ENCODE measurements at regions not wholly inside any gene's neighbourhood (a gene's known extent, or its start where the extent isn't known, plus 50 kb on each side); places are given as distances from the start of the nearest gene placed in this dataset.

DNA sequence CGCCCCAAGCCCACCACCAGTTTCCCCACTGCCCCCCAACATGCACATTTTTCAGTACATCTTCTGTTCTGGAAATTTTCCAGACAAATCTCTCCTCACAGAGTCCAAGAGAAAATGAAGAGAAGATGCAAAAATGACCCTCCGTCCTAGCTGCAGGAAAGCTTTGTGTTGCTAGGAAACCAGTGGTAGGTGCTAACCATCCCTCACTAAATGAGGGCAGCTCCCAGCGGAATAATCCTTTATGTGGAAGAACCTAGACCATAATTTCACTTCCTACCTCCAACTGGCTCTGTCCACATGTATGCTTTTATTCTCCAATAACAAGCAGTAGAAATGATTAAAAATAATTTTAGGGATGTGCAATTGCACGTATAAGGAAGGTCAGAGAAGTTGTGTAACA is 311.9 kb upstream of the EPHA4 start:
- DNase-seq (no peak), ATAC-seq (ENCODE audit: low read depth in 2 of 2) (no peak)
- no peak overlapping the region for H3K4me3 Mint-ChIP-seq
- H3K9me3 Mint-ChIP-seq: peaks cover 0 to 9% (median 4%) of the 10 kb centered on the region in 7 donors
- no peaks in the 10 kb centered on the region for H3K36me3 ChIP-seq (ENCODE audit: control insufficient read depth, insufficient read depth, low read length)
- H3K27ac ChIP-seq (ENCODE audit: insufficient read depth, low read length, poor library complexity, severe bottlenecking): no peak overlapping the region
- no peak overlapping the region for H3K4me3 ChIP-seq (ENCODE audit: low read depth, low read length)
- H3K36me3 Mint-ChIP-seq: no peaks in the 10 kb centered on the region
- no peaks in the 10 kb centered on the region for H3K27me3 ChIP-seq (ENCODE audit: control insufficient read depth, insufficient read depth, low read length)
- H3K27me3 Mint-ChIP-seq: no peaks in the 10 kb centered on the region
- no peaks in the 10 kb centered on the region for H3K4me1 Mint-ChIP-seq
- H3K4me1 ChIP-seq (ENCODE audit: control insufficient read depth, insufficient read depth, low read length, poor library complexity, severe bottlenecking): no peaks in the 10 kb centered on the region
- no peak overlapping the region for H3K27ac Mint-ChIP-seq
- H3K9me3 ChIP-seq (ENCODE audit: control insufficient read depth in 2 of 2, low read length in 2 of 2): no peaks in the 10 kb centered on the region

DNA sequence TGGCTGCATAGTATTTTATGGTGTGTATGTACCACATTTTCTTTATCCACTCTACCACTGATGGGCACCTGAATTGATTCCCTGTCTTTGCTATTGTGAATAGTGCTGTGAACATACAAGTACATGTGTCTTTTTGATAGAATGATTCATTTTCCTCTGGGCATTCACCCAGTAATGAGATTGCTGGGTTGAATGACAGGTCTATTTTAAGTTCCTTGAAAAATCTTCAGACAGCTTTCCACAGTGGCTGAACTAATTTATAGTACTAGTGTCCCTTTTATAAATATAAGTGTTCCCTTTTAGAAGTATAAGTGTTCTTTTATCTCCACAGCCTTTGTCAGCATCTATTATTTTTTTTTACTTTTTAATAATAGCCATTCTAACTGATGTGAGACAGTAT is 303.9 kb upstream of the EPHA4 start:
- no peaks in the 10 kb centered on the region for H3K4me1 ChIP-seq (ENCODE audit: control insufficient read depth, insufficient read depth, low read length, poor library complexity, severe bottlenecking)
- Mint-ChIP-seq H3K27ac (no peak overlapping the region), H3K4me3 (no peak overlapping the region), H3K36me3 (no peaks in the 10 kb centered on the region), H3K4me1 (no peaks in the 10 kb centered on the region), H3K9me3 (peaks cover 2 to 17% (median 6%) of the 10 kb centered on the region in 7 donors), H3K27me3 (no peaks in the 10 kb centered on the region)
- no peak for DNase-seq
- no peak for ATAC-seq (ENCODE audit: low read depth in 2 of 2)
- no peaks in the 10 kb centered on the region for H3K27me3 ChIP-seq (ENCODE audit: control insufficient read depth, insufficient read depth, low read length)
- no peaks in the 10 kb centered on the region for H3K9me3 ChIP-seq (ENCODE audit: control insufficient read depth in 2 of 2, low read length in 2 of 2)
- no peaks in the 10 kb centered on the region for H3K36me3 ChIP-seq (ENCODE audit: control insufficient read depth, insufficient read depth, low read length)
- no peak overlapping the region for H3K27ac ChIP-seq (ENCODE audit: insufficient read depth, low read length, poor library complexity, severe bottlenecking)
- H3K4me3 ChIP-seq (ENCODE audit: low read depth, low read length): no peak overlapping the region

DNA sequence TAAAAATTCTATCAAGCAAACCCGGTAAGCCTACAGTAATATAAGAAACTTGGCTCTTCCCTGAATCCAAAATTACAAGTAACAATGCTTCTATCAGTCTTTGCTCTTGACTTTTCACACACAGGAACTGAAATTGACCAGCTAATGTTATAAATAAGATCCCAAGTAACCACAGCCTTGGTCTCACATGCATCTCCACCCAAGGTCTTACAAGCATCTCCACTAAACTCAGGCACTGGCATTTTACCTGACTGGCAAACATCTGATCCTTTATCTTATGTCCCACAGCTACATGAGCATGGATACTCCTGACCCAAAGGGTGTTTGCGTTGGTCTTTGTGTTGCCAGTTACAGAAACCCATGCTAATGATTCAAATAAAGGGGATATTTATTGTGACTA is 302.3 kb upstream of the EPHA4 start:
- H3K4me1 ChIP-seq (ENCODE audit: control insufficient read depth, insufficient read depth, low read length, poor library complexity, severe bottlenecking): no peaks in the 10 kb centered on the region
- H3K27ac Mint-ChIP-seq: no peak overlapping the region
- H3K4me3 ChIP-seq (ENCODE audit: low read depth, low read length): no peak overlapping the region
- H3K9me3 ChIP-seq (ENCODE audit: control insufficient read depth in 2 of 2, low read length in 2 of 2): no peaks in the 10 kb centered on the region
- H3K27me3 ChIP-seq (ENCODE audit: control insufficient read depth, insufficient read depth, low read length): no peaks in the 10 kb centered on the region
- no peak for ATAC-seq (ENCODE audit: low read depth in 2 of 2)
- H3K4me3 Mint-ChIP-seq: no peak overlapping the region
- no peak for DNase-seq
- H3K36me3 Mint-ChIP-seq: no peaks in the 10 kb centered on the region
- no peaks in the 10 kb centered on the region for H3K36me3 ChIP-seq (ENCODE audit: control insufficient read depth, insufficient read depth, low read length)
- H3K4me1 Mint-ChIP-seq: no peaks in the 10 kb centered on the region
- H3K27me3 Mint-ChIP-seq: no peaks in the 10 kb centered on the region
- no peak overlapping the region for H3K27ac ChIP-seq (ENCODE audit: insufficient read depth, low read length, poor library complexity, severe bottlenecking)
- H3K9me3 Mint-ChIP-seq: peaks cover 2 to 17% (median 6%) of the 10 kb centered on the region in 7 donors

DNA sequence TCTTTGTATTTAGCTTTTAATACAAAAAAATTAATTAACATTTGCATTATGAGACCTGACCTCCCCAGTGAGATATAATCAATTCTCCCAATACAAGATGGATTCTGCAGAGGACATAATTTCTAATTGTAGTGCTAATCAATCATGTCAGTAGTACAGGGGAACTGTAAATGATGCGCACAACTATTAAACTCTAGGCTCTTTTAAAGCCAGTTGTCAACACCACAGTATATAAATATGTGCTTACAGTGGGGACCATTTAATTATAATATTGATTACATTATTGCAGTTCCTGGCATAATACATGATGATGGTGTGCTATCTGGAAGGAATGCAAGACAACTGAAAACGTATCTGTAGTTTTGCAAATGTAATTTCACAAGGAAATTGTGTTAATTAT is 285.6 kb upstream of the EPHA4 start:
- Histone ChIP-seq H3K27ac (ENCODE audit: insufficient read depth, low read length, poor library complexity, severe bottlenecking) (no peak overlapping the region), H3K9me3 (ENCODE audit: control insufficient read depth in 2 of 2, low read length in 2 of 2) (no peaks in the 10 kb centered on the region), H3K4me1 (ENCODE audit: control insufficient read depth, insufficient read depth, low read length, poor library complexity, severe bottlenecking) (no peaks in the 10 kb centered on the region), H3K4me3 (ENCODE audit: low read depth, low read length) (no peak overlapping the region), H3K36me3 (ENCODE audit: control insufficient read depth, insufficient read depth, low read length) (no peaks in the 10 kb centered on the region), H3K27me3 (ENCODE audit: control insufficient read depth, insufficient read depth, low read length) (no peaks in the 10 kb centered on the region)
- H3K27me3 Mint-ChIP-seq: no peaks in the 10 kb centered on the region
- H3K9me3 Mint-ChIP-seq: peaks cover 2 to 12% (median 3%) of the 10 kb centered on the region in 7 donors
- no peaks in the 10 kb centered on the region for H3K4me1 Mint-ChIP-seq
- H3K4me3 Mint-ChIP-seq: no peak overlapping the region
- no peak for DNase-seq
- ATAC-seq (ENCODE audit: low read depth in 2 of 2): no peak
- no peak overlapping the region for H3K27ac Mint-ChIP-seq
- H3K36me3 Mint-ChIP-seq: no peaks in the 10 kb centered on the region

DNA sequence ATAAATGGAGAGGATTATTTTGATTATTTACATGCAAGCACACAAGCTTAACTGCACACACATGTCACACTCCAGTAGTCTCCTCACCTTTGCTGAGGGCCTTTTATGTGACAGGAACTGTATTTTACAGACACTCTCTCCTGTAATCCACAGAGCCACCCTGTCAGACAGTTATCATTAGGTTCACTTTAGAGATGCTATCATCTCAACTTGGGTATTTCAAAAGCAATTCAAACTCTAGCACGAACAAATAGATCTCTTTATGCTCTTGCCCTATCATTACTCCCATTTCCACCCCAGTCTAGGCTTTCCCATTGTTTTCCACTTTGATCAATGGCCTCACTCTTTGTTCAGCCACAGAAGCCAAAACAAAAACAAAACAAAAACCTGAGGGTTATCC is 281.2 kb upstream of the EPHA4 start:
- Mint-ChIP-seq H3K4me1 (no peaks in the 10 kb centered on the region), H3K36me3 (no peaks in the 10 kb centered on the region), H3K27me3 (no peaks in the 10 kb centered on the region), H3K27ac (no peak overlapping the region), H3K4me3 (no peak overlapping the region), H3K9me3 (peaks cover 2 to 12% (median 5%) of the 10 kb centered on the region in 7 donors)
- no peaks in the 10 kb centered on the region for H3K36me3 ChIP-seq (ENCODE audit: control insufficient read depth, insufficient read depth, low read length)
- H3K4me3 ChIP-seq (ENCODE audit: low read depth, low read length): no peak overlapping the region
- DNase-seq (no peak), ATAC-seq (ENCODE audit: low read depth in 2 of 2) (no peak)
- H3K27ac ChIP-seq (ENCODE audit: insufficient read depth, low read length, poor library complexity, severe bottlenecking): no peak overlapping the region
- no peaks in the 10 kb centered on the region for H3K4me1 ChIP-seq (ENCODE audit: control insufficient read depth, insufficient read depth, low read length, poor library complexity, severe bottlenecking)
- no peaks in the 10 kb centered on the region for H3K27me3 ChIP-seq (ENCODE audit: control insufficient read depth, insufficient read depth, low read length)
- no peaks in the 10 kb centered on the region for H3K9me3 ChIP-seq (ENCODE audit: control insufficient read depth in 2 of 2, low read length in 2 of 2)

DNA sequence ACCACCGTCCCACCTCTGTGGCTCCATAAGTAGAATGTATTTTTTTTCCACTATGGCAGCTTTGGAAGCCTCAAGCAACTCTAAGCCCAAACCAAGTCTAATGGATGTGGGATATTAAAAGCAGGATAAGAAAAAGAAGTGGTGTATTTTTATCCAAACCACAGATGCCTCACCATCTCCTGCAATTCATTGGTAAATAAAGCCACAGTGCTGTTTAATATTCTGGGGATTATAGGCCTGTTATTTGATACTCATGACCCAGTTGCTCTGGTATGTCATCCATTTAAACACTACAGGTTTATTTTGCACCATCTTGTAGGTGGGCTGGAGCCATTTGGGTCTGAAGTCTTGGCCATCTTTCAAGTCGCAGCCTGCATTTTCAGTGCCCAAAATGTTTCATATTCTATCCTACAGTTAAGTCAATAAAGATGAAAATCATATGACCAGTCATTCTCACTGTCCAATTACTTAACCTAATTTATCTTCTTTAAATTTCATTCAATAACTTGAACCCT is 279.5 kb upstream of the EPHA4 start:
- Mint-ChIP-seq H3K27me3 (no peaks in the 10 kb centered on the region), H3K4me3 (no peak overlapping the region), H3K9me3 (peaks cover 2 to 9% (median 5%) of the 10 kb centered on the region in 7 donors), H3K36me3 (no peaks in the 10 kb centered on the region), H3K4me1 (no peaks in the 10 kb centered on the region), H3K27ac (no peak overlapping the region)
- ATAC-seq (ENCODE audit: low read depth in 2 of 2): no peak
- Histone ChIP-seq H3K36me3 (ENCODE audit: control insufficient read depth, insufficient read depth, low read length) (no peaks in the 10 kb centered on the region), H3K27me3 (ENCODE audit: control insufficient read depth, insufficient read depth, low read length) (no peaks in the 10 kb centered on the region), H3K27ac (ENCODE audit: insufficient read depth, low read length, poor library complexity, severe bottlenecking) (no peak overlapping the region), H3K4me1 (ENCODE audit: control insufficient read depth, insufficient read depth, low read length, poor library complexity, severe bottlenecking) (no peaks in the 10 kb centered on the region), H3K9me3 (ENCODE audit: control insufficient read depth in 2 of 2, low read length in 2 of 2) (no peaks in the 10 kb centered on the region), H3K4me3 (ENCODE audit: low read depth, low read length) (no peak overlapping the region)
- DNase-seq: no peak

DNA sequence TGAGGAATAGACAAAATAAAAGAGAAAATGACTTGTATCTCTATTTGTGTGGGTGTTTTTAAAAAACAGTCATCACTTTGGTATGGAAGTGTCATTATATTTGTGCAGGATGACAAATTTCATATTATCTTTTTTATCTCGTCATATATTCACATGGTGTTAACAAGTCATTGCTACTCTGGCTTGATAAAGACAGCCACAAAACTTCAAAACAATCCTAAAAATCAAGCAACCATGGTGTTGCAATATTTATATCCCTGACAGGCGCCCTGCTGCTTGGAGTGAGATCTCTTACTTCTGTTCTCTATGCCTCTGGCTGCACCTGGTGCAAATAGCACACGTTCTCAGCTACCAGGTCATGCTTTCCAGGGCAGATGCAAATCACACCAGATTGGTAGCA is 278.0 kb upstream of the EPHA4 start:
- no peaks in the 10 kb centered on the region for H3K36me3 Mint-ChIP-seq
- H3K4me3 ChIP-seq (ENCODE audit: low read depth, low read length): no peak overlapping the region
- no peaks in the 10 kb centered on the region for H3K9me3 ChIP-seq (ENCODE audit: control insufficient read depth in 2 of 2, low read length in 2 of 2)
- H3K4me3 Mint-ChIP-seq: no peak overlapping the region
- H3K36me3 ChIP-seq (ENCODE audit: control insufficient read depth, insufficient read depth, low read length): no peaks in the 10 kb centered on the region
- H3K27ac Mint-ChIP-seq: no peak overlapping the region
- H3K27ac ChIP-seq (ENCODE audit: insufficient read depth, low read length, poor library complexity, severe bottlenecking): no peak overlapping the region
- no peaks in the 10 kb centered on the region for H3K4me1 ChIP-seq (ENCODE audit: control insufficient read depth, insufficient read depth, low read length, poor library complexity, severe bottlenecking)
- ATAC-seq (ENCODE audit: low read depth in 2 of 2) (no peak), DNase-seq (no peak)
- no peaks in the 10 kb centered on the region for H3K27me3 Mint-ChIP-seq
- H3K27me3 ChIP-seq (ENCODE audit: control insufficient read depth, insufficient read depth, low read length): no peaks in the 10 kb centered on the region
- H3K9me3 Mint-ChIP-seq: peaks cover 0 to 8% (median 3%) of the 10 kb centered on the region in 7 donors
- H3K4me1 Mint-ChIP-seq: no peaks in the 10 kb centered on the region

DNA sequence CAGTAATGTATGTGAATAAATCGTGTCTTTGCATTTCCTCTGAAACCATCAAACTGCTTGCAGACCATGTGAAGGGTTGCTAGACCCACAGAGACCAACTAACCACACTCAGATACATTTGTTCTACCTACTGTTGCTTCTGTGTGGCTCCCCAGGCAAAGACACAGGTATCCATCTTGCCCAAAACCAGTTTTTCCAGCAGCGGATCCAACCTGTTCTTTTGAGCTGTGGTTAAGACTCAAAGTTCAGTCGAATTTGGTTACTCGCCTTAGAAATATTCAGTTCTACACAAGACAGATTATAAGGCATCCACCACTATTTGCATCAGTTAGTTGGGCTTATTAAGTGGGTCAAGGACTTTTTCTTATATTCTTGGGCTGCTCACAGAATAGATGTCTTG is 276.2 kb upstream of the EPHA4 start:
- H3K27ac ChIP-seq (ENCODE audit: insufficient read depth, low read length, poor library complexity, severe bottlenecking): no peak overlapping the region
- H3K4me1 ChIP-seq (ENCODE audit: control insufficient read depth, insufficient read depth, low read length, poor library complexity, severe bottlenecking): no peaks in the 10 kb centered on the region
- H3K27me3 ChIP-seq (ENCODE audit: control insufficient read depth, insufficient read depth, low read length): no peaks in the 10 kb centered on the region
- H3K9me3 ChIP-seq (ENCODE audit: control insufficient read depth in 2 of 2, low read length in 2 of 2): no peaks in the 10 kb centered on the region
- no peaks in the 10 kb centered on the region for H3K36me3 Mint-ChIP-seq
- H3K4me3 ChIP-seq (ENCODE audit: low read depth, low read length): no peak overlapping the region
- H3K4me1 Mint-ChIP-seq: no peaks in the 10 kb centered on the region
- H3K9me3 Mint-ChIP-seq: peaks cover 0 to 8% (median 0%) of the 10 kb centered on the region in 7 donors
- H3K36me3 ChIP-seq (ENCODE audit: control insufficient read depth, insufficient read depth, low read length): no peaks in the 10 kb centered on the region
- no peak for ATAC-seq (ENCODE audit: low read depth in 2 of 2)
- no peaks in the 10 kb centered on the region for H3K27me3 Mint-ChIP-seq
- no peak overlapping the region for H3K27ac Mint-ChIP-seq
- no peak overlapping the region for H3K4me3 Mint-ChIP-seq
- no peak for DNase-seq
